NCI-H345 treated with DMSO at 0.1 percent for 48 hours (cell line): ENCODE measurements at regions not wholly inside any gene's neighbourhood (a gene's known extent, or its start where the extent isn't known, plus 50 kb on each side); places are given as distances from the start of the nearest gene placed in this dataset.

ENCODE experiments used
- DNase-seq: peaks from one replicate; lab custom pipeline; 2025; ENCODE audit not compliant: unreplicated experiment; lab: John Stamatoyannopoulos, UW

GRCh38 chr19:34096020-34096915 is 76.0 kb upstream of the LSM14A start:
- peak; percentile 55 for DNase-seq

GRCh38 chr19:34104096-34104495 is 68.2 kb upstream of the LSM14A start:
- no peak for DNase-seq

GRCh38 chr19:34104557-34104956 is 67.7 kb upstream of the LSM14A start:
- DNase-seq: no peak

GRCh38 chr19:34109596-34109995 is 62.7 kb upstream of the LSM14A start:
- no peak for DNase-seq

GRCh38 chr19:34118879-34119748 is 53.2 kb upstream of the LSM14A start:
- DNase-seq: no peak

- DNase-seq: no peak
Observed at GRCh38 chr19:34120141-34120540, 52.2 kb upstream of the LSM14A start.

GRCh38 chr19:34120846-34121639 is 51.3 kb upstream of the LSM14A start:
- no peak for DNase-seq
